ENCODE measurements at regions not wholly inside any gene's neighbourhood (a gene's known extent, or its start where the extent isn't known, plus 50 kb on each side); places are given as distances from the start of the nearest gene placed in this dataset.
"Not testable (repeated sequence)": the region's sequence is repeated elsewhere in the genome, so short reads cannot be mapped to it uniquely, and the experiment has no call there.

DNA sequence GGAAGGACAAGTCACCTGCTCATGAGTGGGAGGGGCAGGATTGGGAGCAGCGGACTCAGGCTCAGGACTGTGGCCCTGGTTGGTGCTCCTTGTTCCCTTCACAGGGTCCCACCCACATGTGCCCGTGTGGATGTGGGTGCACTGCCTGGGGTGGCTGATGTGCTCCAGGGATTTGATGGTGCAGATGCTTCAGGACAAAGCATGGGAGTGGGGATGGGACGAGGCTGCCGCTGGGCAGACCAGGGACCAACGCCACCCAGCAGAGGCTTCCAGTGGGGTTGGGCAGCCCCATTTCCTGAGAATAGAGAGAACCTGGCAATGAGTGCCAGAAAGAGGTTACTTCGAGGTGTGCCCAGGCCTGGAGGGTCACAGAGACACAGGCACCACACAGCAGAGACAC, 65.5 kb upstream of the IGLL5 start:
- DNase-seq (ENCODE audit: low read depth in 3 of 3), result no peak

DNA sequence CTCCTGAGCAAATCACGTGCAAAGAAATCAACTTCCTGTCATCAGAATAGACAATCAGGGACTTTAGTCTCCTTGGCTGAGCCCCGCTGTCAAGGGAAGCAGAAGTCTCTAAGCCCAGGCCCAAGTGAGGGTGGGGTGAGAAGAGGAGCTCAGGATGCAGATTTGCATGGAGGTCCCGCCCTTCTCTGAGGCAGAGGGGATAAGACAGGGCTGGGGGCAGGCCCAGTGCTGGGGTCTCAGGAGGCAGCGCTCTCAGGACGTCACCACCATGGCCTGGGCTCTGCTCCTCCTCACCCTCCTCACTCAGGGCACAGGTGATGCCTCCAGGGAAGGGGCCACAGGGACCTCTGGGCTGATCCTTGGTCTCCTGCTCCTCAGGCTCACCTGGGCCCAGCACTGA, 65.1 kb upstream of the IGLL5 start:
- DNase-seq (ENCODE audit: low read depth in 3 of 3), result not testable (repeated sequence)

DNA sequence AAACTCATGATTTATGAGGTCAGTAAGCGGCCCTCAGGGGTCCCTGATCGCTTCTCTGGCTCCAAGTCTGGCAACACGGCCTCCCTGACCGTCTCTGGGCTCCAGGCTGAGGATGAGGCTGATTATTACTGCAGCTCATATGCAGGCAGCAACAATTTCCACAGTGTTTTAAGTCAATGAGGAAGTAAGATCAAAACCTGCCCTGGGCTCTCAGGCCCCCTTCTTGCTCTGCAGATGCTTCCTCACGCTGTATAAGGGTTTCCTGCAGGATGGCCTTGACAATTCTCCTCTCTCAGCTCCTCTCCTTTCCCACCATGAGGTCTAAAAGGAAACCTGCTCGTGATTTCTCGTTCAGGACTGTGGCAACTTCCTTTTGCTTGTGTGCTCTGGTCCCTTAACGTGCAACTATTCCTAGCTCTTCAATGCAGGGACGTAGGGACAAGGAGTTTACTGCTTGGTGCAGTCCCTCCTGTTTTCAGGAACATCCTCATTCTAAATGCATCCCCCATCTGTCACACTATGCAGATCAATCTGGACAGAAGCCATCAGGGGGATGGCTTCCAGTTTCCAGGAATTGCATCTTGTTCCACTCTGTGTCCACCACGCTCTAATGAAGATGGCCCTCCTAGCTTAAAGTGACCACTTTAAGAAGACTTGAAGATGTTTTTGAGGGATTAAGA, 64.3 kb upstream of the IGLL5 start:
- no peak for DNase-seq (ENCODE audit: low read depth in 3 of 3)

DNA sequence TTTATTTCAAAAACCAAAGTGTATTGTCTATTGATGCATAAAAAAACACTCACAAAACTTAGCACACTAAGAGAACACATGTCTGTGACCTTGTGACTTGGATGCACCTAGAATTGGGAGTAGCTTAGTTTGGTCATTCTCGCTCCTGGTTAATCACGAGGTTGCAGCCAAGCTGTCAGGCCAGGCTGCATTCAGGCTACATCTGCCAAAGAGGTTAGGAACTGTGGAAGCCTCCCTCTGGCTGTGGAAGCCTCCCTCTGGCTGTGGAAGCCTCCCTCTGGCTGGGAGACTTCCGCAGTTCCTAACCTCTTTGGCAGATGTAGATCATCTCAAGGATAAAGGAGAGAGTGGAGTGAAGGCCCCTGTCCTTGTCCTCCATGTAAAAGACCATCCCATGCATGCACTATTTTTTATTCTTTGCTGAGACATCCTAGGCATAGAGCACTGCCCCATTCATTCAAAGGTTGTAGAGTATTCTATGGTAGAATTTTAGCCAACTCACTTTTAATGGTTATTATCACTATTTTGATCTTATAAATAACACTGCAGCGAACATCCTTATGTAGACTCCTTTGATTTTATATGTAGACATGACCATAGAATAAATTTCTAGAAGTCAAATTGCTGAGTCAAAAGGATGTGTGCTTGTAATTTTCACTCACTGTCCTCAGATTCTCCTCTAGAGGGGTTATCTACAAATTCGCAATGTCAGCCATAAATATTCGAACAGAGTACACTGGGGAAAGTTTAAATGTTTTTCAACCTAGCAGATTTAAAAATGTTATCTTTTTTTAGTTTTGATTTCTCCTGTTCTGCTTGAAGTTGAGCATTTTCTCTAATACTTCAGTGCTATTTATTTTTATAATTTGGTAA, 63.0 kb upstream of the IGLL5 start:
- no peak for DNase-seq (ENCODE audit: low read depth in 3 of 3)

DNA sequence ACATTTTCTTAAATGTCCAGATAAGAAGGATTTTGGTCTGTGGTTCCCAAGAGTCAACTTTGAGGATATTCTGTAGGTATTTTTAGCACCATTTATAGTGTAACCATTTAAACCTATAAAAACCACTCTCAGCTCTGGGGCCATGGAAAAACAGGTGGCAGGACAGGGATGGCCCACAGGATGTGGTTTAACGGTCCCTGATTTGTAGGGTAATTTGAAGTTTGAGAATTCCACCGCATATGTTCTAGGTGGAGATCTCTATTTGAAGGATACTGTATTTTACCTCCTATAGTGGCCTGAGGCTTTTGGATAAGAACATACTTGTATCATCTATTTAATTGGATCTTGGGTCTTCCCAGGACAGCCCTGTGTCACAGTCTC, 62.4 kb upstream of the IGLL5 start:
- DNase-seq (ENCODE audit: low read depth in 3 of 3), result no peak

DNA sequence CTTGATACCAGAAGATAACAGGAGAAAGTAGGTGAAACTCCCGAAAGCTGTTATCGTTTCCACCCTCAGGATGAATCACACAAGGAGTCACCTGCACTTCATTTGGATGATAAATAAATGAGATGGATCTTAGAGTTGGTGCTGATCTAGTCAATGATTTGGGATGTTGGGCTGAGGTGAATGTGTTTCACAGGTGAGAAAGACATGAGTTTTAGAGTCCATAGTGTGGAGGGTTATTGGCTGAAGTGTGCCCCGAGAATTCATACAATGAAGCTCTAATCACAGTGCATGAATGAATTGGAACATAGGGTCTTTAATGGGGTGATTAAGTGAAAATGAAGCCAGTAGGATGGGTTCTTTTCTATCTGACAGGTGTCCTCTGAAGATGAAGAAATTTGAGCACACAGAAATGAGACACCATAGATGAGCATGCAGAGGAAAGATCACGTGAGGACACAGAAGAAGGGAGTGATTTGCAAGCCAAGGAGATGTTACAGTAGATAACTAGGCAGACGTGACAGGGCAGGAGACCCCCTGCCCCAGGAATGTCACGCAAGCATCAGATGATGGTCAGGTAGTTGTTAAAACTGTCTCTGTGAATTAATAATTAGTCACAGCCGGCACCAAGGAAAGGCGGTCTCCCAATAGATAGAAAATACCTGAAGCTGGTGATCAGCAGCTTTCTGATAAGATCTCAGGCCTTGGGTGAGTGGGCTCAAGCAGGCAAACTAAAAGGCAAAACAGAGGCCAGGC, 60.3 kb upstream of the IGLL5 start:
- DNase-seq (ENCODE audit: low read depth in 3 of 3), result no peak

DNA sequence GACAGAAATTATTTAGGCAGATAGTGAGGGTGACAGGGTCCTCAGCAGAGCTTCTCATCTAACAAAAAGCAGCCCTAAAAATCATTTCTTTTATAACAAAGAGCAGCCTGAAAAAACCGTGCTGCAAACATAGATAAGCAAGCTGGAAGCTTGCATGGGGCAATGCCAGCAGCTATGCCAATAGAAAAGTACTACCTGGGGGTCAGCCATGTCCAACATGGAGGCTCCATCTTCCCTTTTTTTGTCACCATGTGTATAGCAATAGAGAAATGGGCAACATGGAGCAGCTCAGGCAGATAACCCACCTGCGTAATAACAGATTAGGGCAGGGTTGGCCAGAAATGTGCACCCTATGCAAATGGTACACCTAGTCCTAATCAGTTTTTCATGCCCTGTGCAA, 57.4 kb upstream of the IGLL5 start:
- no peak for DNase-seq (ENCODE audit: low read depth in 3 of 3)

DNA sequence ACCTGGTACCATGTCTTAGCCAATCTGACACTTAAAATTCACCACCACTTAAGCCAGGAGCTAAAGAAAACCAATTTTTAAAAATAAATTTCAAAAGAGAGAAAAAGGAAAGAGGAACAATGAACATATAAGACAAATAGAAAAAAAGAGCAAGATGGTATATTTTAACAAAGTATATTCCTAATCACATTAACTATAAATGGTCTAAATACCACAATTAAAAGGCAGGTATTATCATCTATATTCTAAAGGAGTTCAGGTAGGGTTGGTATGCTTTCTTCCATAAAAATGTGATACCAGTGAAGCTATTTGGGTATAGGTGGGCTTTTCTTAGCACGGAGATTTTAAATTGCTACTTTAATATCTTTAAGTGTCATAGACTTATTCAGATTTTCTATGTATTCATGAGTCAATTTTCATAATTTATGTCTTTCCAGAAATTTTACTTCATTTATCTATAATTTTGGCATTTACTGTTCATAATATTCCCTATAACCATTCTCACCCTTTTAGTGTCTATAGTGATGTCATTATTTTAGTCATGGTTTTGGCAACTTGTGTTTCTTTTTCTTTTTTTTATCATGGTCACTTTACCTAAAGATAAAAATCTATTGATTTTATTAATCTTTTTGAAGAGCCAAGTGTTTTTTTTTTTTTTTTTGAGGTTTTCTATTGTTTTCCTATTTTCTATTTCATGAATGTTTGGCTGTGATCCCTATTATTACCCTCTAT, 56.5 kb upstream of the IGLL5 start:
- DNase-seq (ENCODE audit: low read depth in 3 of 3), result no peak

DNA sequence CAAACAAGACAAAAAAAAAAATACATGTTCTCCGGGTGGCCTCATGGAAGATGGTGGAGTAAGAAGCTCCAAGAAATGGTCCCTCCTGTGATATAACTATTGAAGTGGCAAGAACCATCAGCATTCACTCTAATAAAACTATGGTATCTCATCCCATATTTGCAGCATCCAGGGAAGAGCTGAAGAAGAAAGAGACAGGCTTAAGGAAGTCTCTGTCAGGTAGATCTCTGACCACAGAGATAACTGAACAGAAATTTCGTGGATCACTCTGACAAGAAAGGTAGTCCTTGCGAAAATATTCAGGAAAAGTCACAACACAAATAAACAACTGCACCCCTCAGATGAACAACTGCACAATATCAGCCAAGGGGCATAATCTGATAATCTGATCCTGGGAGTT, 54.6 kb upstream of the IGLL5 start:
- no peak for DNase-seq (ENCODE audit: low read depth in 3 of 3)

DNA sequence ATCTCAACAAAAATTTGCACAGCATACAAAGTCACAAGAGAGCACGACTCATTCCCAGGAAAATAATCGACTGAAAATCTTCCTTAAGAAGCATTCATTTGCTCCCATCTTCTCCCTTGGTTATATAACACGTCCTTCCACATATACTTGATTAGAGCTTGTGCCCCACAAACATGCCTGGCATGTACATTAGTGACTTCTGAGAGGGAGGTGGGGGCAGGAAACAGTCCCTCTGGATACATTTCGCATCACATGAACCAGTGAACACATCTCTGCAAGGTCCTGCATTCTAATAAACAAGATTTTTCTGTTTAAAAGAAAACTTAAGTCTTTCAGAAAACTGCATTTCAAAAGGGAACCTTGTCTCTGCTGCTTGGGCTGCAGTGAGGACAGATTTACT, 54.1 kb upstream of the IGLL5 start:
- DNase-seq (ENCODE audit: low read depth in 3 of 3), result no peak

DNA sequence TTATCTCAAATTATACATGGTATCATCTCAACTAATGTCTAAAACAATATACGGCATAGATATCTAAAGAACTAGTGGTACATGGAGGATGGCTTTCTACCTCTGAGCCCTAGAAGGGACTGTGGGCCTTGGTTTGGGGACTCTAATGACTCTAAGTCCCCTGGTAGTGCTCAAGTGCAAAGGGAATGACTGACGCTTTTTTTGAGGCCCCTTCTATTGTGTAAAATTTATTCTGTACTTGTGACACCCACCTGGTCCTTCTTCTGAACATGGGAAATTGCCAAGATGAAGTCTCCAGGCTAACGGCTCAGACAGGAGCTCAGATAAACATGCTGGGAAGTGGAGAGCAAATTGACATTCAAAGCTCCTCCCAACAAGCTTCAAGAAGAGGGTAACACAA, 53.4 kb upstream of the IGLL5 start:
- no peak for DNase-seq (ENCODE audit: low read depth in 3 of 3)

DNA sequence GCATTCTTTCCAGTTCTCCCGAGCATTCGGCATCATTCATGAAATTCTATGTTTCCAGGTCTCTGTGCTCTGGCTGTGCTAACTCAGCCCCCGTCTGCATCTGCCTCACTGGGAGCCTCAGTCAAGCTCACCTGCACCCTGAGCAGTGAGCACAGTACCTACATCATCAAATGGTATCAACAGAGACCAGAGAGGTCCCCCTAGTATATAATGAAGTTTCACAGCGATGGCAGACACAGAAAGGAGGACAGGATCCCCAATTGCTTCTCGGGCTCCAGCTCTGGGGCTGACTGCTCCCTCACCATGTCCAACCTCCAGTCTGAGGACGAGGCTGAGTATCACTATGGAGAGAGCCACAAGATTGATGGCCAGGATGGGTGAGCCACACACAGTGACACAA, 52.8 kb upstream of the IGLL5 start:
- DNase-seq (ENCODE audit: low read depth in 3 of 3), result no peak

DNA sequence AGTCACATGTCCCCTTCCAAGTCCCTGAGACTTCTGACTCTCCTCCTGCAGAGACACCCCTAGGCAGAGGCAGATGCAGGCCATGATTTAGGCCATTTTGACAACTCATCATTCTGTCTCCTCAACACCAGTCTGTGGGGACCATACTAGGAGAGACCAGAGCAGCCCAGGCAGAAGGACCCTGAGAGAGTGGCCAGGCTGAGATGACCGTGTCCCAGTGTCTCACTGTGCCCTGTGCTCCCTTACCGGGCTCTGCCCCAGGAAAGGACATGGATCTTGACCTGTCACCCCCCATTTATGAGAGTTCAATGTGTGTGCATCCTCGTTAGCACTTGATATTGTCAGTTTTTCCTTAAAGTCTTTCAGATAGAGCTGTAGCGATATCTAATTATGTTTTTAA, 52.4 kb upstream of the IGLL5 start:
- no peak for DNase-seq (ENCODE audit: low read depth in 3 of 3)

DNA sequence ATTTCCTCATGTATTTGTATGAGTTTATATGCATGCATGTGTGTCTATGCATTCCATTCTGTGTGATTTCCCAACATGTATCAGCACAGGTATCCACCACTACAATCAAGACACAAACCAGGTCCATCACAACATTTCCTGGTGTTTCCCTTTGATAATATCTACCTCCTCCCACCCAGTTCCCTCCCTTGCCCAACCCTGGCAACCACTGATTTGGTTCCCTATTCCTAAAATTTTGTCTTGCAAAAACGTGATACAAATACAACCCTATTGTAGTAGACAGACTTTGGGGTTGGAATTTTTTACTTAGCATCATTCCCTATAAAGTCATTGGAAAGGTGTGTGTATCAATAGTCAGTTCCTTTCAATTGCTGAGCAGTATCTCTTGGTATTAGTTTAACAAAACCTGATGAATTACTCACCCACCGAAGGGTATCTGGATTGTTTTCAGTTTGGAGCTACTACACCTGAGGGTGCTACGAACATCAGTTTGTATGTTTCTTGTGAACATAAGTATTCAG, 51.8 kb upstream of the IGLL5 start:
- DNase-seq (ENCODE audit: low read depth in 3 of 3), result no peak

DNA sequence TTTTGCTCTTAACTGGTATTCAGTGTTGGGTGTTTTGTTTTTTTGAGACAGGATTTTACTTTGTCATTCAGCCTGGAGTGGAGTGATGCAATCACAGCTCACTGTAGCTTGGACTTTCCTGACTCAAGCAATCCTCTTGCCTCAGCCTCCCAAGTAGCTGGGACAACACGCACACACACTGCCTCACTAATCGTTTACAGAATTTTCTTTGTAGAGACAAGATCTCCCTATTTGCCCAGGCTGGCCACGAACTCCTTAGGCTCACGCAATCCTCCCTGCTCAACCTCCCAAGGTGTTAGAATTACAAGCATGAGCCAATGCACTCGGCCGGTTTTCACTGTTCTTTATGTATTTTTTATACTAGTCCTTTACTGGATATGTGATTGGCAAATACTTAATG, 51.0 kb upstream of the IGLL5 start:
- no peak for DNase-seq (ENCODE audit: low read depth in 3 of 3)

All from stimulated activated CD4-positive, alpha-beta T cell treated with anti-CD3 and anti-CD28 coated beads, TNF-alpha, amount 100 ng/mL, for 24 hours (primary cell).